IMR-90 (cell line): ENCODE measurements at regions not wholly inside any gene's neighbourhood (a gene's known extent, or its start where the extent isn't known, plus 50 kb on each side); places are given as distances from the start of the nearest gene placed in this dataset.

Source experiments
- ATAC-seq: fragments of 200-7000 bp; cut with Tn5 transposase; 2 replicates; pipeline ENCODE4 v1.9.1; 2020; ENCODE audit warnings: low read depth, mild to moderate bottlenecking, moderate library complexity
- BruUV-seq: library from RNA; stranded (reverse); fragments of 400-500 nt; replicated peaks from 2 replicates; lab custom pipeline; 2021; lab: Mats Ljungman, UMichigan
- CTCF ChIA-PET: fragments of 300-600 bp; formaldehyde crosslinking; extraction: SDS; loops from one replicate; lab custom pipeline; 2021; ENCODE audit warnings: antibody characterized with exemption; lab: Yijun Ruan, JAX
- POLR2A ChIA-PET: fragments of 300-600 bp; sonication (Branson Sonifier 250); formaldehyde crosslinking; loops from one replicate; lab custom pipeline; 2022; ENCODE audit warnings: antibody characterized with exemption; ENCODE audit not compliant: unreplicated experiment; lab: Charles Lee
- DNase-seq: peaks from one replicate; pipeline ENCODE4 v3.0.0; 2013
- H2AFZ ChIP-seq: replicated peaks from 2 replicates; pipeline ENCODE3; 2013; ENCODE audit warnings: low read length, mild to moderate bottlenecking; ENCODE audit not compliant: poor library complexity
- H2AK5ac ChIP-seq: 2 replicates; pipeline ENCODE4 v1.6.1; 2013; ENCODE audit warnings: low read depth, low read length, inconsistent platforms
- H2AK9ac ChIP-seq: replicated peaks from 2 replicates; pipeline ENCODE3; 2013; ENCODE audit warnings: mild to moderate bottlenecking, low read depth, low read length, moderate library complexity; ENCODE audit not compliant: poor library complexity
- H2BK120ac ChIP-seq: 2 replicates; pipeline ENCODE4 v1.6.1; 2013; ENCODE audit warnings: low read depth, low read length, inconsistent platforms
- H2BK15ac ChIP-seq: 3 replicates; pipeline ENCODE4 v1.6.1; 2013; ENCODE audit warnings: low read depth, low read length, inconsistent platforms
- H2BK20ac ChIP-seq: 2 replicates; pipeline ENCODE4 v1.6.1; 2013; ENCODE audit warnings: low read depth, mild to moderate bottlenecking, inconsistent platforms, low read length, moderate library complexity
- H2BK5ac ChIP-seq: 2 replicates; pipeline ENCODE4 v1.6.1; 2013; ENCODE audit warnings: mild to moderate bottlenecking, low read depth, low read length, inconsistent platforms; ENCODE audit not compliant: poor library complexity, severe bottlenecking
- H3K14ac ChIP-seq: replicated peaks from 2 replicates; pipeline ENCODE4 v1.6.1; 2013; ENCODE audit warnings: low read depth, low read length, inconsistent platforms
- H3K18ac ChIP-seq: 2 replicates; pipeline ENCODE4 v1.6.1; 2013; ENCODE audit warnings: low read depth, low read length, control low read depth
- H3K23ac ChIP-seq: 2 replicates; pipeline ENCODE4 v1.6.1; 2013; ENCODE audit warnings: low read depth, low read length, inconsistent platforms
- H3K27ac ChIP-seq: 2 replicates; pipeline ENCODE4 v1.5.1; 2013; ENCODE audit warnings: mild to moderate bottlenecking, control low read depth, low read length; ENCODE audit not compliant: insufficient read depth
- H3K27me3 ChIP-seq: 2 replicates; pipeline ENCODE4 v1.6.1; 2013; ENCODE audit warnings: low read length; ENCODE audit not compliant: control insufficient read depth, insufficient read depth
- H3K36me3 ChIP-seq: 2 replicates; pipeline ENCODE4 v1.6.1; 2013; ENCODE audit warnings: low read length, mixed read lengths; ENCODE audit not compliant: control insufficient read depth, insufficient read depth
- H3K4ac ChIP-seq: 2 replicates; pipeline ENCODE4 v1.6.1; 2013; ENCODE audit warnings: low read depth, low read length, inconsistent platforms
- H3K4me1 ChIP-seq: 2 replicates; pipeline ENCODE4 v1.6.1; 2013; ENCODE audit warnings: low read length, mixed read lengths; ENCODE audit not compliant: control insufficient read depth, insufficient read depth
- H3K4me2 ChIP-seq: 2 replicates; pipeline ENCODE4 v1.6.1; 2013; ENCODE audit warnings: low read depth, mild to moderate bottlenecking, control low read depth, low read length, moderate library complexity
- H3K4me3 ChIP-seq: 2 replicates; pipeline ENCODE4 v1.5.1; 2013; ENCODE audit warnings: low read depth, mild to moderate bottlenecking, control low read depth, low read length, moderate library complexity; ENCODE audit not compliant: insufficient read depth
- H3K56ac ChIP-seq: 2 replicates; pipeline ENCODE4 v1.6.1; 2013; ENCODE audit warnings: low read length, inconsistent platforms; ENCODE audit not compliant: insufficient read depth; ENCODE audit errors: extremely low read depth
- H3K79me1 ChIP-seq, 2 experiments: 2 replicates each; pipeline ENCODE4 v1.6.1; 2013; ENCODE audit warnings: low read length in 2 of 2, inconsistent platforms in 1 of 2, low read depth in 1 of 2
- H3K9ac ChIP-seq: 2 replicates; pipeline ENCODE4 v1.6.1; 2013; ENCODE audit warnings: low read depth, low read length, control low read depth
- H3K9me1 ChIP-seq: 2 replicates; pipeline ENCODE4 v1.6.1; 2013; ENCODE audit warnings: low read length, inconsistent platforms; ENCODE audit not compliant: insufficient read depth
- H3K9me3 ChIP-seq: 2 replicates; pipeline ENCODE4 v1.6.1; 2013; ENCODE audit warnings: low read length; ENCODE audit not compliant: control insufficient read depth, insufficient read depth
- H4K20me1 ChIP-seq: 2 replicates; pipeline ENCODE4 v1.6.1; 2013; ENCODE audit warnings: low read length, inconsistent platforms; ENCODE audit not compliant: insufficient read depth
- H4K5ac ChIP-seq: 2 replicates; pipeline ENCODE4 v1.6.1; 2013; ENCODE audit warnings: mild to moderate bottlenecking, low read depth, low read length, control low read depth
- H4K8ac ChIP-seq, 2 experiments: 2 replicates each; pipeline ENCODE4 v1.6.1; 2013; ENCODE audit warnings: low read depth in 2 of 2, low read length in 2 of 2, control low read depth in 1 of 2, inconsistent platforms in 1 of 2
- H4K91ac ChIP-seq: 2 replicates; pipeline ENCODE4 v1.6.1; 2013; ENCODE audit warnings: low read depth, low read length, inconsistent platforms; ENCODE audit not compliant: insufficient read depth
- FOS ChIP-seq: fragments of 150-350 bp; IDR thresholded peaks from 2 replicates; pipeline ENCODE4 v1.6.1; 2016; ENCODE audit warnings: low read depth, low read length
- MAFK ChIP-seq: IDR thresholded peaks from 2 replicates; pipeline ENCODE4 v1.6.1; 2012; ENCODE audit warnings: low read depth, low read length, improper control_type of control experiment
- MXI1 ChIP-seq: IDR thresholded peaks from 2 replicates; pipeline ENCODE4 v1.6.1; 2012; ENCODE audit warnings: low read depth, mild to moderate bottlenecking, low read length, moderate library complexity, borderline replicate concordance
- RAD21 ChIP-seq: IDR thresholded peaks from 2 replicates; pipeline ENCODE4 v1.6.1; 2012; ENCODE audit warnings: low read length, improper control_type of control experiment
- RCOR1 ChIP-seq: IDR thresholded peaks from 2 replicates; pipeline ENCODE4 v1.6.1; 2012; ENCODE audit warnings: mild to moderate bottlenecking, low read length, improper control_type of control experiment; ENCODE audit not compliant: insufficient replicate concordance
- USF2 ChIP-seq: fragments of 150-350 bp; IDR thresholded peaks from 2 replicates; pipeline ENCODE4 v1.6.1; 2017; ENCODE audit warnings: mild to moderate bottlenecking, antibody characterized with exemption, low read length, low read depth
- WGBS, 2 experiments: methylation state at CpG; one replicate each; pipeline versions ENCODE4 v1.1.5 to v1.1.7; 2013; ENCODE audit warnings: missing lambda C conversion rate in 2 of 2; ENCODE audit not compliant: insufficient read length in 1 of 2; ENCODE audit errors: extremely low coverage in 2 of 2; 5-methylcytosine and 5-hydroxymethylcytosine counted together
- dilution Hi-C: fragments of 300-500 bp; cut with HindIII; formaldehyde crosslinking; loops from one replicate; pipeline ENCODE4 v1.14.3; 2018; ENCODE audit warnings: low sequenced_read_pairs; ENCODE audit not compliant: unreplicated experiment
- in situ Hi-C: fragments of 300-500 bp; cut with MboI; formaldehyde crosslinking; loops from 3 replicates; pipeline ENCODE4 v1.14.3; 2019; ENCODE audit warnings: low sequenced_read_pairs, inconsistent platforms, mixed read lengths
- intact Hi-C: fragments of 100-400 bp; cut with micrococcal nuclease; formaldehyde crosslinking; loops from 2 replicates; pipeline ENCODE4 v1.10.0; 2022

- Histone ChIP-seq H3K56ac (no peak overlapping the region), H3K27me3 (no peaks in the 10 kb centered on the region), H3K4me2 (no peak overlapping the region), H2BK20ac (no peak overlapping the region), H3K36me3 (no peaks in the 10 kb centered on the region), H3K4me3 (no peak overlapping the region), H2BK5ac (no peak overlapping the region), H3K4ac (no peak overlapping the region), H3K23ac (no peak overlapping the region), H3K14ac (no peak overlapping the region), H4K20me1 (no peaks in the 10 kb centered on the region), H2BK120ac (no peak overlapping the region), H2AFZ (no peak overlapping the region), H3K4me1 (no peaks in the 10 kb centered on the region), H3K27ac (no peak overlapping the region), H2AK5ac (no peak overlapping the region), H4K5ac (no peak overlapping the region), H3K9me1 (no peaks in the 10 kb centered on the region), H2AK9ac (no peak overlapping the region), H3K9me3 (no peaks in the 10 kb centered on the region), H3K9ac (no peak overlapping the region), H2BK15ac (no peak overlapping the region), H4K8ac (no peak overlapping the region), H4K91ac (no peak overlapping the region), H3K18ac (no peak overlapping the region), H3K79me1 (no peaks in the 10 kb centered on the region)
- dilution Hi-C loops (no loop called here), in situ Hi-C loops (no loop called here), intact Hi-C loops (no loop called here)
- no TSS peak for BruUV-seq
- ATAC-seq, result no peak
- ChIA-PET POLR2A (no interaction called here), CTCF (no interaction called here)
- TF ChIP-seq USF2, result no peak
- TF ChIP-seq MXI1, result no peak
- no peak for TF ChIP-seq MAFK
- TF ChIP-seq RAD21, result no peak
- TF ChIP-seq RCOR1, result no peak
- no peak for TF ChIP-seq FOS
- no CpG with 5 or more reads among the region's 2 CpGs for WGBS, 2 experiments
- no peak for DNase-seq
Observed at GRCh38 chr11:116434986-116435385, 337.8 kb downstream of the BUD13 start.
